ENCODE measurements at regions not wholly inside any gene's neighbourhood (a gene's known extent, or its start where the extent isn't known, plus 50 kb on each side); places are given as distances from the start of the nearest gene placed in this dataset.

DNA sequence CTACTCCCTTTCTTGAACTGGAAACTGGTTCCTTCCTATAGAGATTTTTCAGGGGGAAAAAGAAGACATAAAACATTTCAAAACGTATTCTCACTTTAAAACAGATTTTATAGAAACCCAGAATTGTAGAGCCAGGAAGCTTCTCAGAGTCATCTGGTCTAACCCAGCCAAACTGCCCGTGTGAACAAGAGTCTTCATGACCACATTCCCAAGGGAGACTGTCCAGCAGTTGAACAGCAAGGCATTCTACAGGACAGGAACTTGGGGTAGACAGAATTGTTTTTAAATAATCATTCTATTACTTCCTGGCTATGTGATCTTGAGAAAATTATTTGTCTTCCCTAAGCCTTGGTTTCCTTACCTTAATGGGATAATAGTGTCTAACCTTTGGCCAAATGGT is 163.5 kb upstream of the IVNS1ABP start:
- H3K9me3 Mint-ChIP-seq (ENCODE audit: unreplicated experiment) = peaks cover 3% of the 10 kb centered on the region
- no peak overlapping the region for H3K4me3 Mint-ChIP-seq (ENCODE audit: unreplicated experiment)
- no peak for TF ChIP-seq CTCF (IDR thresholded peaks at IDR 0.05)
- DNase-seq (ENCODE audit: extremely low spot score, unreplicated experiment) = no peak
- H3K36me3 Mint-ChIP-seq (ENCODE audit: unreplicated experiment) = no peaks in the 10 kb centered on the region
- H3K4me1 Mint-ChIP-seq (ENCODE audit: unreplicated experiment) = peaks cover 20% of the 10 kb centered on the region
- H3K27me3 Mint-ChIP-seq (ENCODE audit: unreplicated experiment) = no peaks in the 10 kb centered on the region
- H3K27ac Mint-ChIP-seq (ENCODE audit: unreplicated experiment) = no peak overlapping the region

- no peak for DNase-seq (ENCODE audit: extremely low spot score, unreplicated experiment)
- Mint-ChIP-seq H3K4me3 (ENCODE audit: unreplicated experiment) (no peak overlapping the region), H3K36me3 (ENCODE audit: unreplicated experiment) (no peaks in the 10 kb centered on the region), H3K9me3 (ENCODE audit: unreplicated experiment) (peaks cover 3% of the 10 kb centered on the region), H3K27me3 (ENCODE audit: unreplicated experiment) (no peaks in the 10 kb centered on the region), H3K4me1 (ENCODE audit: unreplicated experiment) (peaks cover 20% of the 10 kb centered on the region), H3K27ac (ENCODE audit: unreplicated experiment) (no peak overlapping the region)
- no peak for TF ChIP-seq CTCF (IDR thresholded peaks at IDR 0.05)
These were observed 162.8 kb upstream of the IVNS1ABP start for GRCh38 chr1:185479796-185480195.

DNA sequence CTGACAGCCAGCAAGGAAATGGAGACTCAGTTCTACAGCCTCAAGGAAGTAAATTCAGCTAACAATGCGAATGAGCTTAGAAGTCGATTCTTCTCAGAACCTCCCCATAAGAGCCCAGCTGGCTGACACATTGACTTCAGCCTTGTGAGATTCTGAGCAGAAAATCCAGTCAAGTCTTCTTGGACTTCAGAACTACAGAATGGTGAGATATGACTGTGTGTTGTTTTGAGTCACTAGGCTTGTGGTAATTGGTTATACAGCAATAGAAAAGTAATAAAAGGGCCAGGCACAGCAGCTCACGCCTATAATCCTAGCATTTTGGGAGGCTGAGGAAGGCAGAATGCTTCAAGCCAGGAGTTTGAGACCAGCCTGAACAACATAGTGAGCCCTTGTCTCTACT is 161.8 kb upstream of the IVNS1ABP start:
- Mint-ChIP-seq H3K4me3 (ENCODE audit: unreplicated experiment) (no peak overlapping the region), H3K27ac (ENCODE audit: unreplicated experiment) (no peak overlapping the region), H3K36me3 (ENCODE audit: unreplicated experiment) (no peaks in the 10 kb centered on the region), H3K27me3 (ENCODE audit: unreplicated experiment) (no peaks in the 10 kb centered on the region), H3K4me1 (ENCODE audit: unreplicated experiment) (peaks cover 11% of the 10 kb centered on the region), H3K9me3 (ENCODE audit: unreplicated experiment) (peaks cover 3% of the 10 kb centered on the region)
- DNase-seq (ENCODE audit: extremely low spot score, unreplicated experiment) = no peak
- no peak for TF ChIP-seq CTCF (IDR thresholded peaks at IDR 0.05)

GRCh38 chr1:185477638-185478580 is 160.9 kb upstream of the IVNS1ABP start:
- H3K27me3 Mint-ChIP-seq (ENCODE audit: unreplicated experiment) = no peaks in the 10 kb centered on the region
- H3K36me3 Mint-ChIP-seq (ENCODE audit: unreplicated experiment) = no peaks in the 10 kb centered on the region
- no peak overlapping the region for H3K27ac Mint-ChIP-seq (ENCODE audit: unreplicated experiment)
- H3K9me3 Mint-ChIP-seq (ENCODE audit: unreplicated experiment) = peaks cover 3% of the 10 kb centered on the region
- no peak overlapping the region for H3K4me3 Mint-ChIP-seq (ENCODE audit: unreplicated experiment)
- TF ChIP-seq CTCF (IDR thresholded peaks at IDR 0.05) = no peak
- H3K4me1 Mint-ChIP-seq (ENCODE audit: unreplicated experiment) = peaks cover 2% of the 10 kb centered on the region
- no peak for DNase-seq (ENCODE audit: extremely low spot score, unreplicated experiment)

GRCh38 chr1:185474440-185475149 is 157.6 kb upstream of the IVNS1ABP start:
- no peaks in the 10 kb centered on the region for H3K9me3 Mint-ChIP-seq (ENCODE audit: unreplicated experiment)
- no peak for DNase-seq (ENCODE audit: extremely low spot score, unreplicated experiment)
- no peak overlapping the region for H3K27ac Mint-ChIP-seq (ENCODE audit: unreplicated experiment)
- TF ChIP-seq CTCF (IDR thresholded peaks at IDR 0.05) = no peak
- no peaks in the 10 kb centered on the region for H3K36me3 Mint-ChIP-seq (ENCODE audit: unreplicated experiment)
- H3K4me3 Mint-ChIP-seq (ENCODE audit: unreplicated experiment) = no peak overlapping the region
- no peaks in the 10 kb centered on the region for H3K27me3 Mint-ChIP-seq (ENCODE audit: unreplicated experiment)
- peaks cover 2% of the 10 kb centered on the region for H3K4me1 Mint-ChIP-seq (ENCODE audit: unreplicated experiment)

Measured in osteocyte (in vitro differentiated cells).